ENCODE measurements at regions not wholly inside any gene's neighbourhood (a gene's known extent, or its start where the extent isn't known, plus 50 kb on each side); places are given as distances from the start of the nearest gene placed in this dataset.

GRCh38 chr3:94607778-94608177 is 544.9 kb downstream of the NSUN3 start:
- ATAC-seq (ENCODE audit: poor library complexity) = no peak
- H3K9me3 Mint-ChIP-seq = peaks cover 3% of the 10 kb centered on the region
- H3K4me3 Mint-ChIP-seq = no peak overlapping the region

GRCh38 chr3:94609908-94610307 is 547.0 kb downstream of the NSUN3 start:
- no peaks in the 10 kb centered on the region for H3K27me3 ChIP-seq (ENCODE audit: control insufficient read depth in 1 of 2, insufficient read depth in 2 of 2, low read length in 2 of 2)
- Mint-ChIP-seq H3K27me3 (no peaks in the 10 kb centered on the region), H3K27ac (no peak overlapping the region), H3K4me3 (no peak overlapping the region), H3K9me3 (peaks cover 6% of the 10 kb centered on the region), H3K36me3 (ENCODE audit: low read depth) (no peaks in the 10 kb centered on the region), H3K4me1 (ENCODE audit: low read depth) (no peaks in the 10 kb centered on the region)
- H3K4me3 ChIP-seq (ENCODE audit: low read length) = no peak overlapping the region
- no peak overlapping the region for H3K27ac ChIP-seq (ENCODE audit: low read depth in 1 of 2, low read length in 2 of 2)
- intact Hi-C loops (cut with DNase I, micrococcal nuclease) = no loop called here
- H3K36me3 ChIP-seq (ENCODE audit: insufficient read depth, low read length) = no peaks in the 10 kb centered on the region
- DNase-seq (no peak), ATAC-seq (ENCODE audit: poor library complexity) (no peak)
- no peaks in the 10 kb centered on the region for H3K9me3 ChIP-seq (ENCODE audit: control insufficient read depth in 1 of 2, insufficient read depth in 1 of 2, low read length in 2 of 2)
- TF ChIP-seq CTCF (IDR thresholded peaks at IDR 0.05) = no peak
- ChIA-PET CTCF (no interaction called here), POLR2A (no interaction called here)
- no peaks in the 10 kb centered on the region for H3K4me1 ChIP-seq (ENCODE audit: insufficient read depth, low read length)

More at GRCh38 chr3:94607778-94608177, 544.9 kb downstream of the NSUN3 start:
- no peak for TF ChIP-seq CTCF (IDR thresholded peaks at IDR 0.05)
- Mint-ChIP-seq H3K36me3 (ENCODE audit: low read depth) (no peaks in the 10 kb centered on the region), H3K27me3 (no peaks in the 10 kb centered on the region), H3K27ac (no peak overlapping the region), H3K4me1 (ENCODE audit: low read depth) (no peaks in the 10 kb centered on the region)
- Histone ChIP-seq H3K27me3 (ENCODE audit: control insufficient read depth in 1 of 2, insufficient read depth in 2 of 2, low read length in 2 of 2) (no peaks in the 10 kb centered on the region), H3K9me3 (ENCODE audit: control insufficient read depth in 1 of 2, insufficient read depth in 1 of 2, low read length in 2 of 2) (no peaks in the 10 kb centered on the region), H3K36me3 (ENCODE audit: insufficient read depth, low read length) (no peaks in the 10 kb centered on the region), H3K4me3 (ENCODE audit: low read length) (no peak overlapping the region), H3K4me1 (ENCODE audit: insufficient read depth, low read length) (no peaks in the 10 kb centered on the region), H3K27ac (ENCODE audit: low read depth in 1 of 2, low read length in 2 of 2) (no peak overlapping the region)
- DNase-seq = no peak
- ChIA-PET POLR2A (no interaction called here), CTCF (no interaction called here)
- intact Hi-C loops (cut with DNase I, micrococcal nuclease) = no loop called here

- Histone ChIP-seq H3K27me3 (ENCODE audit: control insufficient read depth in 1 of 2, insufficient read depth in 2 of 2, low read length in 2 of 2) (no peaks in the 10 kb centered on the region), H3K9me3 (ENCODE audit: control insufficient read depth in 1 of 2, insufficient read depth in 1 of 2, low read length in 2 of 2) (no peaks in the 10 kb centered on the region), H3K36me3 (ENCODE audit: insufficient read depth, low read length) (no peaks in the 10 kb centered on the region), H3K4me1 (ENCODE audit: insufficient read depth, low read length) (no peaks in the 10 kb centered on the region), H3K4me3 (ENCODE audit: low read length) (no peak overlapping the region), H3K27ac (ENCODE audit: low read depth in 1 of 2, low read length in 2 of 2) (no peak overlapping the region)
- TF ChIP-seq CTCF (IDR thresholded peaks at IDR 0.05) = no peak
- ATAC-seq (ENCODE audit: poor library complexity) = no peak
- ChIA-PET POLR2A (no interaction called here), CTCF (no interaction called here)
- DNase-seq = no peak
- Mint-ChIP-seq H3K27ac (no peak overlapping the region), H3K36me3 (ENCODE audit: low read depth) (no peaks in the 10 kb centered on the region), H3K4me3 (no peak overlapping the region), H3K27me3 (no peaks in the 10 kb centered on the region), H3K4me1 (ENCODE audit: low read depth) (no peaks in the 10 kb centered on the region), H3K9me3 (peaks cover 6% of the 10 kb centered on the region)
- intact Hi-C loops (cut with DNase I, micrococcal nuclease) = no loop called here
Measured at GRCh38 chr3:94611596-94611995, 548.7 kb downstream of the NSUN3 start.
